ENCODE measurements at regions not wholly inside any gene's neighbourhood (a gene's known extent, or its start where the extent isn't known, plus 50 kb on each side); places are given as distances from the start of the nearest gene placed in this dataset.

DNA sequence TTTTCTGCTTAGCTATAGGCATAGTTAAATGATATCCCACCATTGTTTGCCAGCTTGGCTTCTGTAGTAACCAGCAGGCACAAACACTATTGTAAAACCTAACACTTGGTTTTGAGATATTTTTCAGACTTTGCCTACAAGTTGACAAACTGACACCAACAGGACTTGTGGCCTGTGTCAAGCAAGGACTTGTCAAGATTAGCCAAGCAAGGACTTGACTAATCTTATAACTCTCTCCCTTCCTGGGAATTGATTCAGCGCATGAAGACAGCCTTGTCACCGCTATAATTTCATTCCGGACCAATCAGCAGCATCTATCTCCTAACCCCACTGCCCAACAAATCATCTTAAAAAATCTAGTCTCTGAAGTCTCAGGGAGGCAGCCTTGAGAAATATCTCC is 72.7 kb upstream of the SLITRK1 start:
- no peak for FAIRE-seq

GRCh38 chr13:83953916-83954315 is 71.6 kb upstream of the SLITRK1 start:
- no peak for FAIRE-seq

- FAIRE-seq = no peak
These were observed 68.0 kb upstream of the SLITRK1 start for GRCh38 chr13:83950293-83950692.

DNA sequence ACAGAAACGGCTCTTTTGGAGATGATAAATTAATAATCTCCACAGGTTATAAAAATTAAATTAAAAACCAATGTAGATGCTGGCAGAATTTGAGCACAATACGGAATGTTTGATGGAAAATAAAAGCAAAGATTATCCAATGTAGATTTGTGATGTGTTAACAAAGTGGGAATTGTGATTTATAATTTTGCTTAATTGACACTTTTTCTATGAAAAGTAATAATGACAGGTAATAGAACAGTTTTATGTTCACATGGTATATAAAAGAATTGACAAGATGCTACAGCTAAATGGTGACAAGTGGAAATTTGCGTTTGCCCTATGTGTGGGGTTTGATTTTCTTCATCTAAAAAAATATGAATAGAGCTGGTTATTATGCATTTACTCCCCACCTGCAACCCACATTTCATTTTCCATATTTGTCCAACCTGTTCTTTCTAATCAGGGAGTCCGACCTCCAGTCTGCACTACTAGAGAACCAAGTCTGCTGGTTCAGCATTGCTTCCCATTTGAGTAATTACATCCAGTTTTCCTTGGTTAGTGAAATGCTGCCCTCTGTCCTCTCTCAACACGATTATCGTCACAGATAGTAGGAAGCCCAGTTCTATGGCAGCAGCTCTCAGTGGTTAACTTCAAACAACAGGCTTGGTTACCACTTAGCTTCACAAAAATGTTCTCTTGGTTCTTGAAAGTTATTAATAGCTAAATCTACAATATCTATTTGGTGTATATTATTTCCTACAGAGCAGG is 61.4 kb upstream of the SLITRK1 start:
- FAIRE-seq = no peak

- FAIRE-seq = peak; percentile 45
These were observed 59.5 kb upstream of the SLITRK1 start for GRCh38 chr13:83941701-83942335.

DNA sequence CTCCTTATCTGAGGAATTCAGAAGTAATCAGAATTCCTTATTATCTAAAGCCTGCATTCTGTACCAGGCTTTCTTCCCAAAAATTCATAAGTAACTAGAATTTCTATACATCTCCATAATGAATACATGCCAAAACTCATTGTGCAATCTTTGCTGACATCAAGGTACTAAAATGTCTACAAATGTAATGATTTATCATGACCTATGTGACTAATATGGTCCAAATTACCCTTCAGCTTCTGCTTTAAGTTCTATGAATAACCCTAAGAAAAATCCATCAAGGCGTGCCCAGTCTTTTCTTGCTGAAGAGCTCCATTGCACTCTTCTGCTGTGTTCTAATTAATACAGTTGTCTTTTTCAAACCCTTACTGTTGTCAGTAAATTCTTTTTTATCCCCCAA is 58.5 kb upstream of the SLITRK1 start:
- no peak for FAIRE-seq

GRCh38 chr13:83937579-83937978 is 55.3 kb upstream of the SLITRK1 start:
- no peak for FAIRE-seq

DNA sequence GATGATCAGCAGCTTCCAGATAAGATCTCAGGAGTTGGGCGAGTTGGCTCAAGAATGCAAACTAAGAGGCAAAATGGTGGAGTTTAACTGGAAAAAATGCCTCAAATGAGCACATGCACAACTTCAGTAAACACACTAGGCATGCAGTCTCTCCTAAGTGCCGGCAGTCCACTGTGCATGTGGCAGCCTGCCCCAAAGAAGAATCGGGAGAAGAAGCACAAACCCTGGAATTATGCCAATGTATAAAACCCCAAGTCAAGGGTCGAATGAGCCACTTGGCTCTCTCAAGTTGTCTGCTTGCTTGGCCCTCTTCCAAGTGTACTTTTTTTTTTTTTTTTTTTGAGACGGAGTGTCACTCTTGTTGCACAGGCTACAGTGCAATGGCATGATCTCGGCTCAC is 53.3 kb upstream of the SLITRK1 start:
- FAIRE-seq = no peak

Measured in TTC549 (cell line).